ENCODE measurements at regions not wholly inside any gene's neighbourhood (a gene's known extent, or its start where the extent isn't known, plus 50 kb on each side); places are given as distances from the start of the nearest gene placed in this dataset.

DNA sequence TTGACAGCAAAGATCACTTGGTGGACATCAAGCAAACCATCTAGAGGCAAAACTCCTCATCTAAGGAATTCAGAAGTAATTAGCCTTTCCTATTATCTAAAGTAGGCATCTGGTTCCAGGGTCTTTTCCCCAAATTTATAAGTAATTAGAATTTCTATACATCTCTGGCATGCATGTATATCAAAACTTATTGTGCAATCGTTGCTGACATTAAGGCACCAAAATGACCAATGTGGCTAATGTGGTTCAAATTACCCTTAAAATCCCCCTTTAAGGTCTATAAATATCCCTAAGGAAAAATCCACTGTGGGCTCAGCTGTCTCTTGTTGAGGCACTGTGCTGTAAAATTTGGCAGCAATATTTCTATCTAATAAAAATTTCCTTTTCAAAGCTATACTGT is 695.9 kb upstream of the LRRTM4 start:
- no peak overlapping the region for H3K4me3 ChIP-seq (ENCODE audit: low read depth, low read length)
- H3K36me3 ChIP-seq (ENCODE audit: control insufficient read depth in 2 of 2, insufficient read depth in 1 of 2, low read length in 2 of 2), result no peaks in the 10 kb centered on the region
- ChIA-PET POLR2A (no interaction called here), CTCF (no interaction called here)
- TF ChIP-seq ZNF394 (tag by site-specific recombination; IDR thresholded peaks at IDR 0.05; ENCODE audit: borderline replicate concordance), result no peak
- TF ChIP-seq, protein P1, sequence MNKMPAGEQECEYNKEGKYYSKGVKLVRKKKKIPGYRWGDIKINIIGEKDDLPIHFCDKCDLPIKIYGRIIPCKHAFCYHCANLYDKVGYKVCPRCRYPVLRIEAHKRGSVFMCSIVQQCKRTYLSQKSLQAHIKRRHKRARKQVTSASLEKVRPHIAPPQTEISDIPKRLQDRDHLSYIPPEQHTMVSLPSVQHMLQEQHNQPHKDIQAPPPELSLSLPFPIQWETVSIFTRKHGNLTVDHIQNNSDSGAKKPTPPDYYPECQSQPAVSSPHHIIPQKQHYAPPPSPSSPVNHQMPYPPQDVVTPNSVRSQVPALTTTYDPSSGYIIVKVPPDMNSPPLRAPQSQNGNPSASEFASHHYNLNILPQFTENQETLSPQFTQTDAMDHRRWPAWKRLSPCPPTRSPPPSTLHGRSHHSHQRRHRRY (tag by site-specific recombination; IDR thresholded peaks at IDR 0.05), result no peak
- no peak for TF ChIP-seq KLF10 (tag by site-specific recombination; IDR thresholded peaks at IDR 0.05)
- TF ChIP-seq ZFP41 (tag by site-specific recombination; IDR thresholded peaks at IDR 0.05; ENCODE audit: borderline replicate concordance), result no peak
- TF ChIP-seq, protein P2, sequence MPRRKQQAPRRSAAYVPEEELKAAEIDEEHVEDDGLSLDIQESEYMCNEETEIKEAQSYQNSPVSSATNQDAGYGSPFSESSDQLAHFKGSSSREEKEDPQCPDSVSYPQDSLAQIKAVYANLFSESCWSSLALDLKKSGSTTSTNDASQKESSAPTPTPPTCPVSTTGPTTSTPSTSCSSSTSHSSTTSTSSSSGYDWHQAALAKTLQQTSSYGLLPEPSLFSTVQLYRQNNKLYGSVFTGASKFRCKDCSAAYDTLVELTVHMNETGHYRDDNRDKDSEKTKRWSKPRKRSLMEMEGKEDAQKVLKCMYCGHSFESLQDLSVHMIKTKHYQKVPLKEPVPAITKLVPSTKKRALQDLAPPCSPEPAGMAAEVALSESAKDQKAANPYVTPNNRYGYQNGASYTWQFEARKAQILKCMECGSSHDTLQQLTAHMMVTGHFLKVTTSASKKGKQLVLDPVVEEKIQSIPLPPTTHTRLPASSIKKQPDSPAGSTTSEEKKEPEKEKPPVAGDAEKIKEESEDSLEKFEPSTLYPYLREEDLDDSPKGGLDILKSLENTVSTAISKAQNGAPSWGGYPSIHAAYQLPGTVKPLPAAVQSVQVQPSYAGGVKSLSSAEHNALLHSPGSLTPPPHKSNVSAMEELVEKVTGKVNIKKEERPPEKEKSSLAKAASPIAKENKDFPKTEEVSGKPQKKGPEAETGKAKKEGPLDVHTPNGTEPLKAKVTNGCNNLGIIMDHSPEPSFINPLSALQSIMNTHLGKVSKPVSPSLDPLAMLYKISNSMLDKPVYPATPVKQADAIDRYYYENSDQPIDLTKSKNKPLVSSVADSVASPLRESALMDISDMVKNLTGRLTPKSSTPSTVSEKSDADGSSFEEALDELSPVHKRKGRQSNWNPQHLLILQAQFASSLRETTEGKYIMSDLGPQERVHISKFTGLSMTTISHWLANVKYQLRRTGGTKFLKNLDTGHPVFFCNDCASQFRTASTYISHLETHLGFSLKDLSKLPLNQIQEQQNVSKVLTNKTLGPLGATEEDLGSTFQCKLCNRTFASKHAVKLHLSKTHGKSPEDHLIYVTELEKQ (tag by site-specific recombination; IDR thresholded peaks at IDR 0.05; ENCODE audit: borderline replicate concordance), result no peak
- no peak for TF ChIP-seq MYNN (tag by site-specific recombination; IDR thresholded peaks at IDR 0.05; ENCODE audit: borderline replicate concordance)
- no peak for TF ChIP-seq ZNF555 (tag by site-specific recombination; conservative IDR thresholded peaks at IDR 0.05)
- TF ChIP-seq ZNF514 (tag by site-specific recombination; IDR thresholded peaks at IDR 0.05), result no peak
- TF ChIP-seq, protein P3, sequence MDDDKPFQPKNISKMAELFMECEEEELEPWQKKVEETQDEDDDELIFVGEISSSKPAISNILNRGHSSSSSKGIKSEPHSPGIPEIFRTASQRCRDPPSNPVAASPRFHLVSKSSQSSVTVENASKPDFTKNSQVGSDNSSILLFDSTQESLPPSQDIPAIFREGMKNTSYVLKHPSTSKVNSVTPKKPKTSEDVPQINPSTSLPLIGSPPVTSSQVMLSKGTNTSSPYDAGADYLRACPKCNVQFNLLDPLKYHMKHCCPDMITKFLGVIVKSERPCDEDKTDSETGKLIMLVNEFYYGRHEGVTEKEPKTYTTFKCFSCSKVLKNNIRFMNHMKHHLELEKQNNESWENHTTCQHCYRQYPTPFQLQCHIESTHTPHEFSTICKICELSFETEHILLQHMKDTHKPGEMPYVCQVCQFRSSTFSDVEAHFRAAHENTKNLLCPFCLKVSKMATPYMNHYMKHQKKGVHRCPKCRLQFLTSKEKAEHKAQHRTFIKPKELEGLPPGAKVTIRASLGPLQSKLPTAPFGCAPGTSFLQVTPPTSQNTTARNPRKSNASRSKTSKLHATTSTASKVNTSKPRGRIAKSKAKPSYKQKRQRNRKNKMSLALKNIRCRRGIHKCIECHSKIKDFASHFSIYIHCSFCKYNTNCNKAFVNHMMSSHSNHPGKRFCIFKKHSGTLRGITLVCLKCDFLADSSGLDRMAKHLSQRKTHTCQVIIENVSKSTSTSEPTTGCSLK (tag by site-specific recombination; IDR thresholded peaks at IDR 0.05), result no peak
- TF ChIP-seq, protein P4, sequence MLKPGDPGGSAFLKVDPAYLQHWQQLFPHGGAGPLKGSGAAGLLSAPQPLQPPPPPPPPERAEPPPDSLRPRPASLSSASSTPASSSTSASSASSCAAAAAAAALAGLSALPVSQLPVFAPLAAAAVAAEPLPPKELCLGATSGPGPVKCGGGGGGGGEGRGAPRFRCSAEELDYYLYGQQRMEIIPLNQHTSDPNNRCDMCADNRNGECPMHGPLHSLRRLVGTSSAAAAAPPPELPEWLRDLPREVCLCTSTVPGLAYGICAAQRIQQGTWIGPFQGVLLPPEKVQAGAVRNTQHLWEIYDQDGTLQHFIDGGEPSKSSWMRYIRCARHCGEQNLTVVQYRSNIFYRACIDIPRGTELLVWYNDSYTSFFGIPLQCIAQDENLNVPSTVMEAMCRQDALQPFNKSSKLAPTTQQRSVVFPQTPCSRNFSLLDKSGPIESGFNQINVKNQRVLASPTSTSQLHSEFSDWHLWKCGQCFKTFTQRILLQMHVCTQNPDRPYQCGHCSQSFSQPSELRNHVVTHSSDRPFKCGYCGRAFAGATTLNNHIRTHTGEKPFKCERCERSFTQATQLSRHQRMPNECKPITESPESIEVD (tag by site-specific recombination; IDR thresholded peaks at IDR 0.05), result no peak
- TF ChIP-seq GLI2 (tag by site-specific recombination; IDR thresholded peaks at IDR 0.05; ENCODE audit: borderline replicate concordance, low read depth), result no peak
- TF ChIP-seq, protein P5, sequence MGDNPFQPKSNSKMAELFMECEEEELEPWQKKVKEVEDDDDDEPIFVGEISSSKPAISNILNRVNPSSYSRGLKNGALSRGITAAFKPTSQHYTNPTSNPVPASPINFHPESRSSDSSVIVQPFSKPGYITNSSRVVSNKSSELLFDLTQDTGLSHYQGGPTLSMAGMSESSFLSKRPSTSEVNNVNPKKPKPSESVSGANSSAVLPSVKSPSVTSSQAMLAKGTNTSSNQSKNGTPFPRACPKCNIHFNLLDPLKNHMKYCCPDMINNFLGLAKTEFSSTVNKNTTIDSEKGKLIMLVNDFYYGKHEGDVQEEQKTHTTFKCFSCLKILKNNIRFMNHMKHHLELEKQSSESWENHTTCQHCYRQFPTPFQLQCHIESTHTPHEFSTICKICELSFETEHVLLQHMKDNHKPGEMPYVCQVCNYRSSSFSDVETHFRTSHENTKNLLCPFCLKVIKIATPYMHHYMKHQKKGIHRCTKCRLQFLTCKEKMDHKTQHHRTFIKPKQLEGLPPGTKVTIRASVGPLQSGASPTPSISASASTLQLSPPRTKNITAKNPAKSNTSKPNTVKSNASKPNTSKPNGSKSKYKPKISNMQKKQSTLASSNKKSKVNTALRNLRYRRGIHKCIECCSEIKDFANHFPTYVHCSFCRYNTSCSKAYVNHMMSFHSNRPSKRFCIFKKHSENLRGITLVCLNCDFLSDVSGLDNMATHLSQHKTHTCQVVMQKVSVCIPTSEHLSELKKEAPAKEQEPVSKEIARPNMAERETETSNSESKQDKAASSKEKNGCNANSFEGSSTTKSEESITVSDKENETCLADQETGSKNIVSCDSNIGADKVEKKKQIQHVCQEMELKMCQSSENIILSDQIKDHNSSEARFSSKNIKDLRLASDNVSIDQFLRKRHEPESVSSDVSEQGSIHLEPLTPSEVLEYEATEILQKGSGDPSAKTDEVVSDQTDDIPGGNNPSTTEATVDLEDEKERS (tag by site-specific recombination; IDR thresholded peaks at IDR 0.05), result no peak
- TF ChIP-seq, protein P6, sequence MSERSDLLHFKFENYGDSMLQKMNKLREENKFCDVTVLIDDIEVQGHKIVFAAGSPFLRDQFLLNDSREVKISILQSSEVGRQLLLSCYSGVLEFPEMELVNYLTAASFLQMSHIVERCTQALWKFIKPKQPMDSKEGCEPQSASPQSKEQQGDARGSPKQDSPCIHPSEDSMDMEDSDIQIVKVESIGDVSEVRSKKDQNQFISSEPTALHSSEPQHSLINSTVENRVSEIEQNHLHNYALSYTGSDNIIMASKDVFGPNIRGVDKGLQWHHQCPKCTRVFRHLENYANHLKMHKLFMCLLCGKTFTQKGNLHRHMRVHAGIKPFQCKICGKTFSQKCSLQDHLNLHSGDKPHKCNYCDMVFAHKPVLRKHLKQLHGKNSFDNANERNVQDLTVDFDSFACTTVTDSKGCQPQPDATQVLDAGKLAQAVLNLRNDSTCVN (tag by site-specific recombination; optimal IDR thresholded peaks at IDR 0.05), result no peak
- TF ChIP-seq ZNF335 (tag by site-specific recombination; conservative IDR thresholded peaks at IDR 0.05), result no peak
- no peaks in the 10 kb centered on the region for H3K9me3 ChIP-seq (ENCODE audit: control insufficient read depth, insufficient read depth, low read depth, low read length)
- no peak overlapping the region for H3K27ac ChIP-seq (ENCODE audit: extremely low read depth, low read depth, low read length)
- H3K4me1 ChIP-seq (ENCODE audit: control insufficient read depth, insufficient read depth, low read length), result no peaks in the 10 kb centered on the region

Data from HEK293 (cell line).